H9 (cell line): ENCODE measurements at regions not wholly inside any gene's neighbourhood (a gene's known extent, or its start where the extent isn't known, plus 50 kb on each side); places are given as distances from the start of the nearest gene placed in this dataset.

ENCODE experiments used
- DNase-seq: peaks from one replicate; pipeline ENCODE4 v3.0.0-alpha.2; 2017
- H2AFZ ChIP-seq: one replicate; pipeline ENCODE4 v1.6.1; 2013; ENCODE audit warnings: mild to moderate bottlenecking, low read length, control low read depth, moderate library complexity
- H2AK5ac ChIP-seq: 2 replicates; pipeline ENCODE4 v1.6.1; 2013; ENCODE audit warnings: low read length, control low read depth, mixed read lengths; ENCODE audit not compliant: insufficient read length
- H2BK120ac ChIP-seq: one replicate; pipeline ENCODE4 v1.6.1; 2013; ENCODE audit warnings: low read depth, mild to moderate bottlenecking, low read length, control low read depth, inconsistent platforms; ENCODE audit not compliant: poor library complexity, severe bottlenecking
- H2BK12ac ChIP-seq: 2 replicates; pipeline ENCODE4 v1.6.1; 2013; ENCODE audit warnings: low read length, control low read depth, mixed read lengths, low read depth; ENCODE audit not compliant: insufficient read length
- H2BK15ac ChIP-seq: 2 replicates; pipeline ENCODE4 v1.6.1; 2013; ENCODE audit warnings: low read depth, low read length, control low read depth
- H2BK20ac ChIP-seq: one replicate; pipeline ENCODE4 v1.6.1; 2013; ENCODE audit warnings: low read depth, mild to moderate bottlenecking, low read length, control low read depth, inconsistent platforms; ENCODE audit not compliant: poor library complexity, severe bottlenecking
- H2BK5ac ChIP-seq: 2 replicates; pipeline ENCODE4 v1.6.1; 2013; ENCODE audit warnings: low read length, control low read depth, mixed read lengths; ENCODE audit not compliant: insufficient read length
- H3K14ac ChIP-seq: 2 replicates; pipeline ENCODE4 v1.6.1; 2013; ENCODE audit warnings: low read length, control low read depth; ENCODE audit not compliant: insufficient read depth
- H3K18ac ChIP-seq: 2 replicates; pipeline ENCODE4 v1.6.1; 2013; ENCODE audit warnings: low read depth, mild to moderate bottlenecking, mixed read lengths, low read length, control low read depth; ENCODE audit not compliant: insufficient read length
- H3K23ac ChIP-seq: 2 replicates; pipeline ENCODE4 v1.6.1; 2013; ENCODE audit warnings: low read length, control low read depth, mixed read lengths, low read depth; ENCODE audit not compliant: insufficient read length
- H3K23me2 ChIP-seq: 2 replicates; pipeline ENCODE4 v1.6.1; 2013; ENCODE audit warnings: low read depth, mild to moderate bottlenecking, mixed read lengths, low read length, control low read depth; ENCODE audit not compliant: insufficient read length, poor library complexity, severe bottlenecking
- H3K27ac ChIP-seq: 2 replicates; pipeline ENCODE4 v1.5.1; 2013; ENCODE audit warnings: low read length, control low read depth, mixed read lengths, low read depth; ENCODE audit not compliant: insufficient read length
- H3K27me3 ChIP-seq: 2 replicates; pipeline ENCODE4 v1.6.1; 2013; ENCODE audit warnings: low read length, control low read depth, inconsistent platforms; ENCODE audit not compliant: insufficient read depth
- H3K4ac ChIP-seq: 2 replicates; pipeline ENCODE4 v1.6.1; 2013; ENCODE audit warnings: low read depth, mild to moderate bottlenecking, control low read depth, inconsistent platforms, low read length, moderate library complexity
- H3K4me1 ChIP-seq: 2 replicates; pipeline ENCODE4 v1.6.1; 2013; ENCODE audit warnings: low read length, control low read depth, inconsistent platforms; ENCODE audit not compliant: insufficient read depth
- H3K4me2 ChIP-seq: 2 replicates; pipeline ENCODE4 v1.6.1; 2013; ENCODE audit warnings: low read length, control low read depth, mixed read lengths; ENCODE audit not compliant: insufficient read length, insufficient read depth
- H3K56ac ChIP-seq: 2 replicates; pipeline ENCODE4 v1.6.1; 2013; ENCODE audit warnings: low read depth, mild to moderate bottlenecking, mixed read lengths, low read length, control low read depth; ENCODE audit not compliant: insufficient read length
- H3K79me1 ChIP-seq: 2 replicates; pipeline ENCODE4 v1.6.1; 2013; ENCODE audit warnings: low read depth, mild to moderate bottlenecking, moderate library complexity, low read length, control low read depth, inconsistent platforms; ENCODE audit not compliant: insufficient read depth, poor library complexity, severe bottlenecking
- H3K79me2 ChIP-seq: 2 replicates; pipeline ENCODE4 v1.6.1; 2013; ENCODE audit warnings: low read length, control low read depth, inconsistent platforms; ENCODE audit not compliant: insufficient read depth
- H3K9ac ChIP-seq: 2 replicates; pipeline ENCODE4 v1.6.1; 2013; ENCODE audit warnings: low read length, control low read depth, mixed read lengths; ENCODE audit not compliant: insufficient read length; ENCODE audit errors: extremely low read depth
- H3K9me3 ChIP-seq: one replicate; pipeline ENCODE4 v1.6.1; 2013; ENCODE audit warnings: low read depth, low read length, inconsistent platforms; ENCODE audit not compliant: control insufficient read depth
- H3T11ph ChIP-seq: one replicate; pipeline ENCODE4 v1.6.1; 2013; ENCODE audit warnings: mild to moderate bottlenecking, low read length, control low read depth, inconsistent platforms
- H4K20me1 ChIP-seq: one replicate; pipeline ENCODE4 v1.6.1; 2013; ENCODE audit not compliant: control insufficient read depth, insufficient read length, insufficient read depth
- H4K5ac ChIP-seq: 2 replicates; pipeline ENCODE4 v1.6.1; 2013; ENCODE audit warnings: low read depth, mild to moderate bottlenecking, mixed read lengths, low read length, control low read depth; ENCODE audit not compliant: insufficient read length
- H4K8ac ChIP-seq: replicated peaks from 2 replicates; pipeline ENCODE4 v1.6.1; 2013; ENCODE audit warnings: low read length, control low read depth, mixed read lengths, low read depth; ENCODE audit not compliant: insufficient read length
- H4K91ac ChIP-seq: 2 replicates; pipeline ENCODE4 v1.6.1; 2013; ENCODE audit warnings: low read depth, mild to moderate bottlenecking, moderate library complexity, mixed read lengths, low read length, control low read depth; ENCODE audit not compliant: insufficient read length
- H3K27ac Mint-ChIP-seq, 3 experiments: 2 replicates in 2 of 3; 3 replicates in 1 of 3; pipeline ENCODE4 v1.8.0; 2020 to 2021; ENCODE audit warnings: mixed read lengths in 3 of 3, mild to moderate bottlenecking in 1 of 3, moderate library complexity in 1 of 3
- H3K27me3 Mint-ChIP-seq: 2 replicates; pipeline ENCODE4 v1.8.0; 2021; ENCODE audit warnings: low read depth, mild to moderate bottlenecking, moderate library complexity, mixed read lengths
- H3K36me3 Mint-ChIP-seq, 3 experiments: 2 replicates in 2 of 3; 3 replicates in 1 of 3; pipeline ENCODE4 v1.8.0; 2020 to 2021; ENCODE audit warnings: low read depth in 3 of 3, mixed read lengths in 3 of 3; ENCODE audit not compliant: insufficient read depth in 1 of 3
- H3K4me1 Mint-ChIP-seq, 2 experiments: 2 replicates each; pipeline ENCODE4 v1.8.0; 2020; ENCODE audit warnings: mixed read lengths in 2 of 2
- H3K4me3 Mint-ChIP-seq, 2 experiments: 2 replicates in 1 of 2; 3 replicates in 1 of 2; pipeline ENCODE4 v1.8.0; 2020 to 2021; ENCODE audit warnings: mild to moderate bottlenecking in 2 of 2, mixed read lengths in 2 of 2, moderate library complexity in 1 of 2
- H3K9me3 Mint-ChIP-seq, 2 experiments: 2 replicates in 1 of 2; 3 replicates in 1 of 2; pipeline ENCODE4 v1.8.0; 2020; ENCODE audit warnings: mild to moderate bottlenecking in 2 of 2, mixed read lengths in 2 of 2, moderate library complexity in 1 of 2
- TF ChIP-seq, protein P1 (sequence below): fragments of 200-600 bp; sonication (generic); conservative IDR thresholded peaks from 3 replicates; pipeline ENCODE4 v1.8.0; 2021; ENCODE audit warnings: antibody characterized with exemption, mild to moderate bottlenecking

DNA sequence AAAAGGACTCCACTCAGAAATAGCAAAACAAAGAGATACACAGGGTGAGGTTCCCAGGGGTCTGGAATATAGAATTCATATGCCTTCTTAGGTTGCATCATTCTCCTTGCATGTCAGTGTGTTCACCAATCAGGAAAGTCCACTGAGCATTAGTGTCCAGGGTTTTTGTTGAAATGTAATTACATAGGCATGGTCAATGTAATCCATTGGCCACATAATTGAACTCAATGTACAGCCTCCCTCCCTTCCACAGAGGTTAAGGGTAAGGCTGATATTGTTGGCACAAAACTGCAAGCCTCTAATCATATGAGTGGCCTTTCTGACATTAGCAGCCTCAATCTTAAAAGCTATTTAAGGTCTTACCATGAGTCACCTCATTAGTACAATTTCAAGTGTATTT is 736.1 kb upstream of the VSTM2A start:
- no peaks in the 10 kb centered on the region for H3K27me3 ChIP-seq
- no peak overlapping the region for H2AFZ ChIP-seq
- H3K4me2 ChIP-seq = no peak overlapping the region
- no peak overlapping the region for H2BK120ac ChIP-seq
- H3K14ac ChIP-seq = no peak overlapping the region
- H3K79me1 ChIP-seq = no peaks in the 10 kb centered on the region
- no peak overlapping the region for H2BK20ac ChIP-seq
- no peaks in the 10 kb centered on the region for H4K20me1 ChIP-seq
- no peak overlapping the region for H2BK12ac ChIP-seq
- no peak overlapping the region for H2BK5ac ChIP-seq
- peaks cover 3 to 4% of the 10 kb centered on the region in 2 experiments; a peak in 1 of 5 replicates for H3K9me3 Mint-ChIP-seq
- H2AK5ac ChIP-seq = no peak overlapping the region
- H3K36me3 Mint-ChIP-seq = no peaks in the 10 kb centered on the region
- H3T11ph ChIP-seq = no peak overlapping the region
- TF ChIP-seq, protein P1, sequence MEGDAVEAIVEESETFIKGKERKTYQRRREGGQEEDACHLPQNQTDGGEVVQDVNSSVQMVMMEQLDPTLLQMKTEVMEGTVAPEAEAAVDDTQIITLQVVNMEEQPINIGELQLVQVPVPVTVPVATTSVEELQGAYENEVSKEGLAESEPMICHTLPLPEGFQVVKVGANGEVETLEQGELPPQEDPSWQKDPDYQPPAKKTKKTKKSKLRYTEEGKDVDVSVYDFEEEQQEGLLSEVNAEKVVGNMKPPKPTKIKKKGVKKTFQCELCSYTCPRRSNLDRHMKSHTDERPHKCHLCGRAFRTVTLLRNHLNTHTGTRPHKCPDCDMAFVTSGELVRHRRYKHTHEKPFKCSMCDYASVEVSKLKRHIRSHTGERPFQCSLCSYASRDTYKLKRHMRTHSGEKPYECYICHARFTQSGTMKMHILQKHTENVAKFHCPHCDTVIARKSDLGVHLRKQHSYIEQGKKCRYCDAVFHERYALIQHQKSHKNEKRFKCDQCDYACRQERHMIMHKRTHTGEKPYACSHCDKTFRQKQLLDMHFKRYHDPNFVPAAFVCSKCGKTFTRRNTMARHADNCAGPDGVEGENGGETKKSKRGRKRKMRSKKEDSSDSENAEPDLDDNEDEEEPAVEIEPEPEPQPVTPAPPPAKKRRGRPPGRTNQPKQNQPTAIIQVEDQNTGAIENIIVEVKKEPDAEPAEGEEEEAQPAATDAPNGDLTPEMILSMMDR = no peak
- H3K4me3 Mint-ChIP-seq = no peak overlapping the region
- no peak overlapping the region for H4K5ac ChIP-seq
- no peak overlapping the region for H3K18ac ChIP-seq
- H3K27ac ChIP-seq = no peak overlapping the region
- H4K91ac ChIP-seq = no peak overlapping the region
- H3K23ac ChIP-seq = no peak overlapping the region
- DNase-seq = no peak
- H3K4me1 ChIP-seq = no peaks in the 10 kb centered on the region
- H2BK15ac ChIP-seq = no peak overlapping the region
- H4K8ac ChIP-seq = no peak overlapping the region
- no peaks in the 10 kb centered on the region for H3K79me2 ChIP-seq
- no peak overlapping the region for H3K27ac Mint-ChIP-seq
- H3K9me3 ChIP-seq = no peaks in the 10 kb centered on the region
- no peaks in the 10 kb centered on the region for H3K23me2 ChIP-seq
- H3K9ac ChIP-seq = no peak overlapping the region
- H3K4me1 Mint-ChIP-seq = no peaks in the 10 kb centered on the region
- no peak overlapping the region for H3K56ac ChIP-seq
- H3K27me3 Mint-ChIP-seq = no peaks in the 10 kb centered on the region
- H3K4ac ChIP-seq = no peak overlapping the region
